HepG2 (cell line): ENCODE measurements at regions not wholly inside any gene's neighbourhood (a gene's known extent, or its start where the extent isn't known, plus 50 kb on each side); places are given as distances from the start of the nearest gene placed in this dataset.

ENCODE experiments used
- EP300 ChIP-seq, 3 experiments: sonication (generic) in 1 of 3; formaldehyde crosslinking in 1 of 3; IDR thresholded peaks; 2 replicates each; pipeline versions ENCODE4 v1.5.1 to v1.6.1; 2011 to 2020; ENCODE audit warnings: low read depth in 2 of 3, low read length in 2 of 3, borderline replicate concordance in 1 of 3, improper control_type of control experiment in 1 of 3, mild to moderate bottlenecking in 1 of 3, missing genetic modification reagents in 1 of 3, moderate library complexity in 1 of 3
- HNF4A ChIP-seq: sonication (generic); formaldehyde crosslinking; IDR thresholded peaks from 2 replicates; pipeline ENCODE4 v1.4.0; 2020; ENCODE audit warnings: missing genetic modification reagents
- MNT ChIP-seq: fragments of 450-650 bp; IDR thresholded peaks from 2 replicates; pipeline ENCODE4 v1.6.1; 2016
- ZNF138 ChIP-seq: sonication (generic); formaldehyde crosslinking; IDR thresholded peaks from 2 replicates; pipeline ENCODE4 v1.5.0; 2020; ENCODE audit warnings: mild to moderate bottlenecking, low read depth, missing genetic modification reagents
- TF ChIP-seq, protein P1 (sequence below): sonication (generic); formaldehyde crosslinking; IDR thresholded peaks from 2 replicates; pipeline ENCODE4 v1.5.0; 2020; ENCODE audit warnings: mild to moderate bottlenecking, missing genetic modification reagents, moderate library complexity

GRCh38 chr1:193960040-193960439, 773.6 kb upstream of the B3GALT2 start:
- TF ChIP-seq EP300 (IDR thresholded peaks at IDR 0.05; ENCODE audit: low read depth in 2 of 2, low read length in 2 of 2) = no peak
- TF ChIP-seq EP300 (CRISPR knock-in tag; IDR thresholded peaks at IDR 0.05; ENCODE audit: borderline replicate concordance) = no peak
- TF ChIP-seq MNT = no peak
- TF ChIP-seq, protein P1, sequence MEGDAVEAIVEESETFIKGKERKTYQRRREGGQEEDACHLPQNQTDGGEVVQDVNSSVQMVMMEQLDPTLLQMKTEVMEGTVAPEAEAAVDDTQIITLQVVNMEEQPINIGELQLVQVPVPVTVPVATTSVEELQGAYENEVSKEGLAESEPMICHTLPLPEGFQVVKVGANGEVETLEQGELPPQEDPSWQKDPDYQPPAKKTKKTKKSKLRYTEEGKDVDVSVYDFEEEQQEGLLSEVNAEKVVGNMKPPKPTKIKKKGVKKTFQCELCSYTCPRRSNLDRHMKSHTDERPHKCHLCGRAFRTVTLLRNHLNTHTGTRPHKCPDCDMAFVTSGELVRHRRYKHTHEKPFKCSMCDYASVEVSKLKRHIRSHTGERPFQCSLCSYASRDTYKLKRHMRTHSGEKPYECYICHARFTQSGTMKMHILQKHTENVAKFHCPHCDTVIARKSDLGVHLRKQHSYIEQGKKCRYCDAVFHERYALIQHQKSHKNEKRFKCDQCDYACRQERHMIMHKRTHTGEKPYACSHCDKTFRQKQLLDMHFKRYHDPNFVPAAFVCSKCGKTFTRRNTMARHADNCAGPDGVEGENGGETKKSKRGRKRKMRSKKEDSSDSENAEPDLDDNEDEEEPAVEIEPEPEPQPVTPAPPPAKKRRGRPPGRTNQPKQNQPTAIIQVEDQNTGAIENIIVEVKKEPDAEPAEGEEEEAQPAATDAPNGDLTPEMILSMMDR (CRISPR knock-in tag) = no peak
- no peak for TF ChIP-seq HNF4A (CRISPR knock-in tag)
- TF ChIP-seq ZNF138 (CRISPR knock-in tag) = no peak
